HG02763 (cell line): ENCODE measurements at regions not wholly inside any gene's neighbourhood (a gene's known extent, or its start where the extent isn't known, plus 50 kb on each side); places are given as distances from the start of the nearest gene placed in this dataset.
"Not testable (repeated sequence)": the region's sequence is repeated elsewhere in the genome, so short reads cannot be mapped to it uniquely, and the experiment has no call there.

Source experiments
- ATAC-seq: cut with Tn5 transposase; IDR thresholded peaks from one replicate; pipeline ENCODE4 v1.9.1; 2021; ENCODE audit warnings: mild to moderate bottlenecking, moderate library complexity; ENCODE audit not compliant: unreplicated experiment

DNA sequence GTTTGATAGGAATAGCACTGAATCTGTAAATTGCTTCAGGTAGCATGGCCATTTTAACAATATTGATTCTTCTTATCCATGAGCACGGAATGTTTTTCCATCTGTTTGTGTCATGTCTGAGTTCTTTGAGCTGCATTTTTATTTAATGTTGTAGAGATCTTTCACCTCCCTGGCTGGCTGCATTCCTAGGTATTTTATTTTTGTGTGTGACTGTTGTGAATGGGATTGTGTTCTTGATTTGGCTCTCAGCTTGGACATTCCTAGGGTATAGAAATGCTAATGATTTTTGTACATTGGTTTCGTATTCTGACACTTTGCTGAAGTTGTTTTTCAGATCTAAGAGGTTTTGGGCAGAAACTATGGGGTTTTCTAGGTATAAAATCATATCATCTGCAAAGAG is 152.9 kb upstream of the CHD1 start:
- no peak for ATAC-seq

DNA sequence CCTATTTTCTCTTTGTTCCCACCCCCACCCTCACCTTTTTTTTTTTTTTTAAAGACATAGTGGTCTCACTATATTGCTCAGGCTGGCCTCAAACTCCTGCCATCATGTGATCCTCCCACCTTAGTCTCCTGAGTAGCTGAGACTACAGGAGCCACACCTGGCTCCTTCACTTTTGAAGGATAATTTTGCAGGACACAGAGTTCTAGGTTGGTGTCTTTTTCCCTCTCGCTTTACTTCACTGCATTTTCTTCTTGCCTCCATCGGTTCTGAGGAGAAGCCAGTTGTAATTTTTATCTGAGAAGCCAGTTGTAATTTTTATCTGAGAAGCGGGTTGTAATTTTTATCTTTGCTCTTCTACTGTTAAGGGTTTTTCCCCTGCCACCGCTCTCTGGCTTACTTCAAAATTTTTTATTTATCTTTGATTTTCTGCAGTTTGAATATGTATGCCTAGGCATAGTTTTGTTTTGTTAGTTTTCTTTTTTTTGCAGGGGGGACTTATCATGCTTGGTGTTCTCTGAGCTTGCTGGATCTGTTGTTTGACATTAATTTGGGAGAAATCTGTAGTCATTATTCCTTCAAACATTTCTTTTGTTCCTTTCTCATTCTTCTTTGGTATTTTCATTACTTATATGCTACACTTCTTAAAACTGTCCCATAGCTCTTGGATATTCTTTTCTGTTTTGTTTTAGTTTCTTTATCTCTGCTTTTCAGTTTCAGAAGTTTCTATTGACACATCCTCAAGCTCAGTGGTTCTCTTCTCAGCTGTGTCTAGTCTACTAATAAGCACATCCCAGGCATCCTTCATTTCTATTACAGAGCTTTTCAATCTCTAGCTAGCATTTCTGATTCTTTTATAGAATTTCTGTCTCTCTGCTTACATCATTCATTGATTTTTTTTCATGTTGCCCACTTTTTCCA is 148.2 kb upstream of the CHD1 start:
- ATAC-seq, result peak; percentile 80

DNA sequence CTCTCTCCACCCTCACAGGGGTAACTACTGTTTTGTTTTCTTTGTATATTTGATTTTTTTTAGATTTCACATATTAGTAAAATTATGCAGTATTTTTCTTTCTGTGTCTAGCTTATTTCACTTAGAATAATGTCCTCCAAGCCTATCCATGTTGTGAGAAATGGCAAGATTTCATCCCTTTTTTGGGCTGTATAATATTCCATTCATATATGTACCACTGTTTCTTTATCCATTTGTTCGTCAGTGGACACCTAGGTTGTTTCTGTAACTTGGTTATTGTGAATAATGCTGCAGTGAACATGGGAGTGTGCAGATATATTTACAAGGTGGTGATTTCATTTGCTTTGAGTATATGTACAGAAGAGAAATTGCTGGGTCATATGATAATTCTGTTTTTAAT is 144.0 kb upstream of the CHD1 start:
- ATAC-seq, result no peak

DNA sequence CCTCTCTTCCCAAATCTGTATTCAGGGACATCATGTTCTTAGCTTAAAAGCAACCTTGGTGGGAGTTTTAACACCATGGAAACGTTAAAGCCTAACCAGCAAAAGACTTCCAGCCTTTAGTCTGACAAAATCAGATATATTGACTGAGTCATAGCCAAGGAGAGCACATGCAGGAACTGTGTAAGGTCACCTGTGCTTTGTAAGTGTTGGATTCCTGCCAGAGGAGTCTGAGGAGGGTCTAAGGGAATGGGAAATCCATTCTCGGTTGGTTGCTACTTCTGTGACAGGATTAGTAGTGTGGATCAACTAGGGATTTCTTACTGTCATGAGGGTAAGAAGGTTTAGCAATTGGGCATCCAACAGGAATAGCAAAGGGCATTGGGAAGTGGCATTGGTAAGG is 142.0 kb upstream of the CHD1 start:
- ATAC-seq, result no peak

DNA sequence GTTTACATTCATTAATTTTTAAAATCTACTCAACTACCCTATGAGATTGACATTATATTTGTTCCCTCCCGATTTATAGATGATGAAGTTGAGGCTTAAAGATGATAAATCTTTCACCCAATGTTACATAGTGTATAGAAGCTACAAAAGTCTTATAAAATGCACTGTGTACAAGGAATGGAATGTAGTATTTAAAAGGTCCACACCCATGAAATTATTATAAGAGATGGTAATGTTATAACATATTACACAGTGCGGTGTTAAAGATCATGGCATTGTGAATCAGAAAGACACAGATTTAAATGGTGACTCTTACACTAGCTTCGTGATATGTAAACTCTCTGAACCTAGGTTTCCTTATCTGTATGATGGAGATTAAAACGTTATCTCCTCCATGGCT is 141.6 kb upstream of the CHD1 start:
- no peak for ATAC-seq

DNA sequence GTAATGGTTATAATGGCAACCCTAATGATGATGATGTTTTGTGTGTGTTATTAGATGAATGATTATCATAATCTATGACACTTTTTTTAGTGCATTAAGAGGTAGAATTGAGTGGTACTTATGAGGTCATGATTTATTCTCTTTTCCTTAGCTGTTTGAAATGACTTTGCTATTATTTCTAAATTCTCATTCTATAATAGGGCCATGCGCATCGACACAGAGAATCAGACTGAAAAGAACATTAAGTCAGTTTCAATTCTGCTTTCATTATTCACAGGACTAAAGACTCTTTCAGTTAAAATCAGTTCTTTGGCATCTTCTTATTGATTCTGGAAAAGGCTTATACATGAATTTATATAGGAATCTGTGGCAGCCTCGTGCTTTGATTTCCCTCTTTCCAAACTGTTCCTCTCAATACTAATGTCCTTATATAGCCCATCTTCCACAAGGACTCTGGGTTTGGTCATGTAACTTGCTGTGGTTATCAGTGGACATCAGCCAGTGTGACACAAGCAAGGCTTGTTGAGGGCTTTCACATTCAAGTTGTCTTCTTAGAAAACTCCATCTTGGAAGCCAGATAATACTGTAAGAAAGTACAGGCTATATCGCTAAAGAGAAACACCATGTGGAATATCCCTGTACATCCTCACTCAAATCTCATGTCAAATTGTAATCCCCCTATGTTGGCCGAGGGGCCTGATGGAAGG is 140.3 kb upstream of the CHD1 start:
- ATAC-seq, result peak; percentile 66

DNA sequence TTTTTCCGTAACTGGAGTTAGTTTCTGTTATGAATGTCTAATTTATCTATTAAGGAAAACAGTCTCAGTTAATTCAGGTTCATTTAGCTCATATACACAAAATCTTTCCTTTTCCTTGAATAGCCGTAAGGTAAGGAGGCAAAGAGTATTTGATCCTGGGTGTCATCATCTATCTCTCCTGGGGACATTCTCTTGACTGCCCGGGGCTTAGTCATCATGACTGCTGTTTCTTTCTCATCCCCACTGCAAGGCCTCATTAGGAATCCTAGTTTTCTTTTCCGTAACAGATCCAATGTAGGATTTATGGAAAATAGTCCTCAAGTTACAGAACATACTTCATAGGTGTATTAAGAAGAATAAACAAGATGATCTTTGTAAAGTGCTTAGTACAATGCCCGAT is 134.9 kb upstream of the CHD1 start:
- no peak for ATAC-seq

DNA sequence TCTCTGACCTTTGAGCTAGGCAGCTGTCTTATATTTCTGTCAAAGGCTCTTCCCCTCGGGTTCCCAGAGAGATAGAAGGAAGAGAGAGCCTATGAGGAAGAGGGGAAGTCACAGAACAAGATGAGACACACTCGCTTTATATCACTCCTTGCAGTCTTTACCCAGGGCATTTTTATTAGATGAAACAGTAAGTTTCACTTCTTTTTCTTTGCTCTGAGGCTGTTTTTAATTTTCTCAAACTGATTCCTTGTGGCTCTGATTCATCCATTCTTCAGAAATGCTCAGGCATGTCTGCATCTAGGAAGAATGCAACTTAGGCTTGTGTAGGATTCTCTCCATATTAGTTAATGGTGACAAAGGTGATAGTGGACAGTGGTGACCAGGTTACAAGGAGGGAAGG is 132.9 kb upstream of the CHD1 start:
- ATAC-seq, result no peak

DNA sequence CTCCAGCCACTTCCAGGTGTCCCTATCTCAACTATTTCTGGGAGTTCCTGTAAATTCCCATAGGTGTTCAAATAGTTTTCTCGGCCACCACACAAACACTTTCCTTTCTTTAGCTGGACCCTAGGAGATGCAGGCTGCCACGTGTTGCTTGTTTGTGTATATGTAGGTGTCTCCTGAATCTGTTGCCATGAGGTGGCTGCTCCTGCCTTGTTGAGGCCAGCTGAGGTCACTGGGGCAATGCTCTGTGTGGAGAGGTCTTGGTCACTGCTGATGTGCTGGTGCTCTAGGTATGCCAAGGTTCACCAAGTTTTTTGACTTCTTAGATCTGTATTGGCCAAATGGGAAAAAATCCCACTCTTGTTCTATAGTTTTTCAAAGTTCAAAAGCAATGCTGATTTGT is 132.5 kb upstream of the CHD1 start:
- ATAC-seq, result no peak

DNA sequence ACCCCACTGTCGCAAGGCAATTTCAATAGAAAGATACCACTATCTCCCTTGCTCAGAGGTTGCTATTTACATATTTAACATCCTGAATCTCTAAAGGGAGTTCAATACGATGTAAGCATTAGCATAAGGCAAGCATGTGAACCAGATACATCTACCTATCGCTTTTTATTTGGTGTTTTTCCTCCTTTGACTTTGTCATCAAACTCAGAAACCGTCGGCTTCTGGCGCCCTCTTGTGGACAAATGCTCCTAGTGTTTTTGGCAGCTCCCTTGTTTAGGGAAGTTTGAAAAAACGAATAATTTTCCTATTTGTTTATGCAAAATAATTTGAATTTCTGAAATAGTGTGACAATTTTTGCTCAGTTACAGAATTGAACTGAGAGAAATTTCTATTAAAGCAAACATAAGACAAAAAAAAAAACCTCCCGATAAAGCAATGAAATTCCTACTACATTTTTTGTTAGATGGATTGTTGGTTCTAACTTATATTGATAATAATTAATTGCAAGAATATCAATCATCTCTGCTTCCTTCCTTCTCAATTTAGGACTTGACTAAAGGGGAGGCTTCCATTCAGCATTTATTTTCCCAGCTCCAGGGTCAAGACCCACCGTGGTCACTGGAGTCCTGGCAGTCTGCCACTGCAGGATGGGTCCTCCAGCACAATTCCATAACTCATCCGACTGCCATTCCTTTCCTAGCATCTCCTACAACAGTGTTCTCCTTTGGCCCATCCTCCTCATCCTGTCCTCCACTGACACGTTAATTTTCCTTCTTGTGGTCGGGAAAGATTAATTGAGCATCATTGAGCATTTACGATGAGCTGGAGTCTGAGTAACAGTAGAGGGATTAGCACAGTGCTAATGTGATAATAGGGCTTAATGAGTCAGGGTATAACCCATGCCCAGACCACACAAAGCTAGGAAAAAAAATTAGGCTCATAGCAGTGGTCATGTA is 131.8 kb upstream of the CHD1 start:
- ATAC-seq, result peak; percentile 66

DNA sequence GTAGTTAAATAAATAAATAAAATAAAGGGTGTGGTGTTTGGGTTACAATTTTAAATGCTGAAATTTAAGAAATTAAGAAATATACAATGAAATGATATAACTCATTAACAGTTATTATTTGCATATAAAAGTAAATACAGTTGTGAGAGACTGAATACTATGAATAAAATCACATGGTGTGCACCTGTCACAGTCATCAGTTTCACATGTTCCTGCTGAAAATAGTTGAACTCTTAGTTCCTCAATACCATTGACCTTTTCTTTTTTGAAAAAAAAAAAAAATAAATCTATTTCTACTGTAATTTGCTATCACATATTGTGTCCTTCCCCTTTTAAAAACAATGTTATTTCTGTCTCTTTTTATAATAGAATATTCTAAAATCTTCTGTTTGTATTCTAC is 130.9 kb upstream of the CHD1 start:
- peak; percentile 60 for ATAC-seq

DNA sequence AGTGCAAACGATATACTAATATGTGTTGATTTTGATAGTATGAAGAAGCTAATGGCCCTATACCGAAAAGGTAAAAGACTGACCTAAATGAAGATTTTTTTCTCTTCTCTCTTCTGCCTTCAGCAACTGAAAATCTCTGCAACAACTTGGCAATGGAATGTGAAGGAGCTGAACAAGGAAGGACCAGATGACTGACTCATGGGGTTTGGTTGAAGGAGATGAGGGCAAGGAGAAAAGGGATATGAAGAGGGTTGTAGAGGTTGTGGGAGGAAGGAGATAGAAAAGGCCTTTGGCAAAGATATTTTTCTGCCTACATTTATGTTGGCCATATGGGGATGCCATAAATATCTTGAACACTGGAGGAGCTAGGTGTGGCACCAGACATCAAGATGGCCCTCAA is 129.7 kb upstream of the CHD1 start:
- no peak for ATAC-seq

DNA sequence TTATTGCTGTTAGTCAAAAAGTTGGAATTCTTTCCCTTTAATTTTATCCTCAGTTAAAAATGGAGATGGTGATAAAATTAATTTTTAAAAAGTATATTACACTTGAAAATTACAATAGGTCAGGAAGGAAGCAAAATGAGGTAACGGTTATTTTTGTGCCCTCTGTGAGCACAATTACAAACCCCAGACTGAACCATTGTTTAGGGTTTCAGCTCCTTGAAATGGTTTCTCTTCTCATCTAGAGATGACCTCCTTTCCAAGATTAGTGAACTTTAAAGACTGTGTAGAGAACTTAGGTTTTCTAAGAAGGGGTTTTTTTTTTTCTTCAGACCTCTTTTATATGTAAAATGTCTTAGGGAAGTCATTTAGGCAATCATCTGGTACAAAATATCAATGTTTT is 126.2 kb upstream of the CHD1 start:
- no peak for ATAC-seq

DNA sequence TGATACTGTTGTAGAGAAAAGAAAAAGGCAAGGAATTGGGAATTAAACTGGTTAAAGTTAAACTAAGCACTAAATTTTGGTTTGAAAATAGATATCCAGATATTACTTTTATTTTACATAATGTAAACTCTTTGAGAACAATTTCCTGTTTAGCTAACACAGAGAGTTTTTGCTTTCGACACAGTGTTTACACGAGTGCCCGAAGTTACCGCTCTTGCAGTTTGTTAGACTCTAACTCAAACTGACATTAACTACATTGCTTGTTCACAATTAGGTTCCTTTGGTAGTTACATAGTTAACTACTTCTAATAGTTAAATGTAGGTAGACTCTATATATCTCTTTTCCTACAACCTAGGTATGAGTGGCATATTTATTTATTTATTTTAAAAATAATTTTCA is 117.1 kb upstream of the CHD1 start:
- no peak for ATAC-seq

DNA sequence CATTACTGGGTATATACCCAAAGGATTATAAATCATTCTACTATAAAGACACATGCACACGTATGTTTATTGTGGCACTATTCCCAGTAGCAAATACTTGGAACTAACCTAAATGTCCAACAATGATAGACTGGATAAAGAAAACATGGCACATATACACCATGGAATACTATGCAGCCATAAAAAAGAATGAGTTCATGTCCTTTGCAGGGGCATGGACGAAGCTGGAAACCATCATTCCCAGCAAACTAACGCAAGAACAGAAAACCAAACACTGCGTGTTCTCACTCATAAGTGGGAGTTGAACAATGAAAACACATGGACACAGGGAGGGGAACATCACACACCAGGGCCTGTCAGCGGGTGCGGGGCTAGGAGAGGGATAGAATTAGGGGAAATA is 114.5 kb upstream of the CHD1 start:
- ATAC-seq, result not testable (repeated sequence)

DNA sequence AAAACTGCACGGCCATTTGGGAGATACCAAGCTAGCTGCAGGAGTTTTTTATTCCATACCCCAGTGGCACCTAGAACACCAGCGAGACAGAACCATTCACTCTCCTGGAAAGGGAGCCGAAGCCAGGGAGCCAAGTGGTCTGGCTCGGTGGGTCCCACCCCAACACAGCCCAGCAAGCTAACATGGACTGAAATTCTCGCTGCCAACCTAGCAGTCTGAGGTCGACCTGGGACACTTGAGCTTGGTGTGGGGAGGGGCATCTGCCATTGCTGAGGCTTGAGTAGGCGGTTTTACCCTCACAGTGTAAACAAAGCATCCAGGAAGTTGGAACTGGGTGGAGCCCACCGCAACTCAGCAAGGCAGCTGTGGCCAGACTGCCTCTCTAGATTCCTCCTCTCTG is 108.9 kb upstream of the CHD1 start:
- ATAC-seq, result no peak

DNA sequence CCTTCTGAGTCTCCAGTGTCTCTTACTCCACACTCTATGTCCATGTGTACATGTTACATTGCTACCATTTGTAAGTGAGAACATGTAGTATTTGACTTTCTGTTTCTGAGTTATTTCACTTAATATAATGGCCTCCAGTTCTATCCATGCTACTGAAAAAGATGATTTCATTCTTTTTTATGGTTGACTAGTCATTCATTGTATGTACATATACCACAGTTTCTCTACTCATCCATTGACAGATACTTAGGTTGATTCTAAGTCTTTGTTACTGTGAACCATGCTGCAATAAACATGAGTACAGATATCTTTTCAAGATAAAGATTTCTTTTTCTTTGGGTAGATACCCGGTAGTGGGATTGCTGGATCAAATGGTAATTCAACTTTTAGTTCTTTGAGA is 107.1 kb upstream of the CHD1 start:
- no peak for ATAC-seq

DNA sequence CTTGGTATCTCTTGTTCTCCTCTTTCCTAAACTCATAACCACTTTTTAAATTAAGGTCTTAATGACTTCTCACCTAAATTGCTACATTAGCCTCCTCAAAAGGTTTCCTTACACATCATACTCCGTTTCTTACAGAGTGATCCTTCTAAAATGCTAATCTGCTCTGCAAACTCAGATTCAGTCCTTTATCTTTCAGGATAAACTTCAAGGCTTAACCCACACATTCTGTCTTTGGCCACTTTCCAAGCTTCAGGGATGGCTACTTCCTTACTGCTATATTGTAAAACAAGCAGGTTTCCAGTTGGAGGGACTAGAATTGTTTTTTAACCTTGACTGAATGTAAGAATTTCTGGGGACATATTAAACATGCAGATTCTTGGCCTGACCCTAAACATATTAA is 105.5 kb upstream of the CHD1 start:
- no peak for ATAC-seq

DNA sequence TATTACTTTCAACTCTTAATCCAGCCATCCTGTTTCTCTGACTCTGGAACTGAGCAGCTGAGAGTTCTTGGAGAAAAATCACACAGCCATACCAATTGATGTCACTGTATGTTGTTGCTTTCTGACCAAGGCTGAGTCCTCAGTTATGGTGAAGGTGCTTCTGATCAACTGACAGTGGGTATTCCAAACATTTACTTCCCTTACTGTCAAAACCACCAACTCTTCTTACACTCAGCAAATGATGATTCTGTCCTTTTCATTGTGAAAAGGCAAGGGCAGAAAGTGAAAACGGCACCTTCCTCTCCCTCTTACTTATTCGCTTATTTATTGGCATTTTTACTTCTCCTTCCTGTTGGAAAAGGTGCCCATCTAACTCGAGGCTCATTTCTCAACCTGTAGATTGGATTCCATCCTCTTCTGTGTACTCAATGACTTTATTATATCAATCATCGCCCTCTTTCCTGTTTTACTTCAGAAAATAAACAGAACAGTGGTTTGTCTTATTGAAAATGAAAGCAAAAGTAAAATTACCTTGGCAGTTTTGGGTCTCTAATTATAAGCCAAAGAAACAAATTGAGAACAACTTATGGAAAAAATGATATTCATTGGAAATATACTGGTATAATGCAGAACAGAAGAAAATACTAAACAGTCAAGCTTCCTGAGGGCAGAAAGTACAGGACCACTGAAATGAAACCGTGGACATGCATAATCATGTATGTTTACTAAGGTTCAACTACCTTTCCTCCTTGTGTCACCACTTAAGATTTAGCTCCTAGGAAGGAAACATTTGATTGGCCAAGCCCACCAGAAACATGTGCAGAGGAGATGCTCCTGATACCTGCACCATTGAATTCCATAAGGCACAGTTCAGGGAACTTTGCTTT is 104.5 kb upstream of the CHD1 start:
- no peak for ATAC-seq
